Prostate gland (tissue), 2 donors: ENCODE measurements at regions not wholly inside any gene's neighbourhood (a gene's known extent, or its start where the extent isn't known, plus 50 kb on each side); places are given as distances from the start of the nearest gene placed in this dataset.

Experiments used
- CTCF ChIP-seq, 4 experiments: fragments of 200-600 bp in 2 of 4; fragments of 450-650 bp in 2 of 4; sonication (generic) in 2 of 4; IDR thresholded peaks; 1 replicate in 3 of 4; 2 replicates in 1 of 4; pipeline ENCODE4 v1.5.1; 2016 to 2019; ENCODE audit warnings: antibody characterized with exemption in 4 of 4, mild to moderate bottlenecking in 2 of 4, moderate library complexity in 2 of 4
- POLR2A ChIP-seq: fragments of 450-650 bp; IDR thresholded peaks from one replicate; pipeline ENCODE4 v1.6.1; 2016; ENCODE audit warnings: antibody characterized with exemption, mild to moderate bottlenecking
- POLR2AphosphoS5 ChIP-seq: sonication (generic); formaldehyde crosslinking; IDR thresholded peaks from one replicate; pipeline ENCODE4 v1.6.1; 2017; ENCODE audit warnings: antibody characterized with exemption

DNA sequence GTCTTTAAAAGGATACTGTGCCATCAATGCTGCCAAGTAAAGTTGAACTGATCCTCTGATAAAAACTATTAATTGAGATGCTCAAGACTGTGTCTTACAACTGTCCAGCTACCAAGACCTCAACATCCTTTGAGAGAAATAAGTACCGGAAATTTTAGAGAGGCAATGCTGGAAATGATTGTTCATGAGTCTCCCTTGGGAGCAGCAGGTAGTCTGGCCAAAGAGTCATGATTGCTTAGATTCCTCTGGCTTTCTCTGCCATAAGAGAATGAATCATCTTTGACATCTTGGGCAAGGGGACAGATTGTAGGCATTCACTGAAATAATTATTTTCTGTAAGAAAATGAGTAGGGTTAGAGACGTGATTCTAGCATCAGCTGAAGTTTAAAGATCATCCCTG lies 466.6 kb upstream of the DAB2 start:
- TF ChIP-seq CTCF (IDR thresholded peaks at IDR 0.05) (no peak), POLR2AphosphoS5 (no peak), POLR2A (no peak)
